ENCODE measurements at regions not wholly inside any gene's neighbourhood (a gene's known extent, or its start where the extent isn't known, plus 50 kb on each side); places are given as distances from the start of the nearest gene placed in this dataset.
A peak's percentile ranks its signal among the peaks of the same experiment; 100 is the strongest.

DNA sequence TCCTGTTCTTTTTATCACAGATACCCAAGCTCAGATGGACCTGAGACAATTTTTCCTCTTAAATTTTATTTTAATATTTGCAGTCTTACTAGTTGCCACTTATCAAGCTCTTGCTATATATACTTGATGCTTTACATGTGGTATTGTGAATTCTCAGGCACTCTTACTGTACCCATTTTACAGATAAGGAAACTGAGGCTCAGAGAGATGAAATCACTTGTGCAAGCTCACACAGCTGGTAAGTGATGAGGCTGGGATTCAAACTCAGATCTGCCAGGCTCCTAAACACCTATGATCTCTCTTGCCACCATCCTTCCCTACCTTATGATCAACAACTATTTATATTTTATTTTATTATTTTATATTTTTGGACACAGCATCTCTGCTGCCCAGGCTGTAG is 133.0 kb upstream of the LHX5 start:
- Histone ChIP-seq H3K36me3 (ENCODE audit: insufficient read depth, low read length, poor library complexity, severe bottlenecking) (no peaks in the 10 kb centered on the region), H3K4me1 (ENCODE audit: insufficient read depth, low read length, poor library complexity, severe bottlenecking) (no peaks in the 10 kb centered on the region), H3K27me3 (replicated peaks; ENCODE audit: insufficient read depth, low read depth, low read length, poor library complexity) (peaks cover 14% of the 10 kb centered on the region), H3K4me3 (ENCODE audit: low read depth, low read length, poor library complexity, severe bottlenecking) (no peak overlapping the region), H3K27ac (ENCODE audit: low read depth, low read length, poor library complexity, severe bottlenecking) (no peak overlapping the region), H3K9me3 (ENCODE audit: low read depth, low read length, poor library complexity, severe bottlenecking) (no peaks in the 10 kb centered on the region)
- no peak for DNase-seq (ENCODE audit: low spot score)
- TF ChIP-seq EZH2 (IDR thresholded peaks at IDR 0.05; ENCODE audit: borderline replicate concordance, low read depth, low read length, poor library complexity, severe bottlenecking), result no peak
- TF ChIP-seq, protein P1, sequence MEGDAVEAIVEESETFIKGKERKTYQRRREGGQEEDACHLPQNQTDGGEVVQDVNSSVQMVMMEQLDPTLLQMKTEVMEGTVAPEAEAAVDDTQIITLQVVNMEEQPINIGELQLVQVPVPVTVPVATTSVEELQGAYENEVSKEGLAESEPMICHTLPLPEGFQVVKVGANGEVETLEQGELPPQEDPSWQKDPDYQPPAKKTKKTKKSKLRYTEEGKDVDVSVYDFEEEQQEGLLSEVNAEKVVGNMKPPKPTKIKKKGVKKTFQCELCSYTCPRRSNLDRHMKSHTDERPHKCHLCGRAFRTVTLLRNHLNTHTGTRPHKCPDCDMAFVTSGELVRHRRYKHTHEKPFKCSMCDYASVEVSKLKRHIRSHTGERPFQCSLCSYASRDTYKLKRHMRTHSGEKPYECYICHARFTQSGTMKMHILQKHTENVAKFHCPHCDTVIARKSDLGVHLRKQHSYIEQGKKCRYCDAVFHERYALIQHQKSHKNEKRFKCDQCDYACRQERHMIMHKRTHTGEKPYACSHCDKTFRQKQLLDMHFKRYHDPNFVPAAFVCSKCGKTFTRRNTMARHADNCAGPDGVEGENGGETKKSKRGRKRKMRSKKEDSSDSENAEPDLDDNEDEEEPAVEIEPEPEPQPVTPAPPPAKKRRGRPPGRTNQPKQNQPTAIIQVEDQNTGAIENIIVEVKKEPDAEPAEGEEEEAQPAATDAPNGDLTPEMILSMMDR (conservative IDR thresholded peaks at IDR 0.05; ENCODE audit: low read depth, low read length), result no peak
- intact Hi-C loops (cut with micrococcal nuclease; ENCODE audit: unreplicated experiment), result no loop called here
- ChIA-PET CTCF (no interaction called here), POLR2A (ENCODE audit: low non-redundant PET) (no interaction called here)
- BruUV-seq (replicated peaks), result no TSS peak

GRCh38 chr12:113601656-113602263 is 130.1 kb upstream of the LHX5 start:
- no peak overlapping the region for H3K27ac ChIP-seq (ENCODE audit: low read depth, low read length, poor library complexity, severe bottlenecking)
- H3K36me3 ChIP-seq (ENCODE audit: insufficient read depth, low read length, poor library complexity, severe bottlenecking), result no peaks in the 10 kb centered on the region
- no peak overlapping the region for H3K4me3 ChIP-seq (ENCODE audit: low read depth, low read length, poor library complexity, severe bottlenecking)
- intact Hi-C loops (cut with micrococcal nuclease; ENCODE audit: unreplicated experiment), result no loop called here
- no peaks in the 10 kb centered on the region for H3K4me1 ChIP-seq (ENCODE audit: insufficient read depth, low read length, poor library complexity, severe bottlenecking)
- ChIA-PET POLR2A (ENCODE audit: low non-redundant PET) (no interaction called here), CTCF (no interaction called here)
- peak; percentile 18 for DNase-seq (ENCODE audit: low spot score)
- TF ChIP-seq, protein P1 (conservative IDR thresholded peaks at IDR 0.05; ENCODE audit: low read depth, low read length), result no peak
- no peak for TF ChIP-seq EZH2 (IDR thresholded peaks at IDR 0.05; ENCODE audit: borderline replicate concordance, low read depth, low read length, poor library complexity, severe bottlenecking)
- H3K9me3 ChIP-seq (ENCODE audit: low read depth, low read length, poor library complexity, severe bottlenecking), result no peaks in the 10 kb centered on the region
- no TSS peak for BruUV-seq (replicated peaks)
- peaks cover 25% of the 10 kb centered on the region for H3K27me3 ChIP-seq (replicated peaks; ENCODE audit: insufficient read depth, low read depth, low read length, poor library complexity)

- H3K27ac ChIP-seq (ENCODE audit: low read depth, low read length, poor library complexity, severe bottlenecking), result no peak overlapping the region
- intact Hi-C loops (cut with micrococcal nuclease; ENCODE audit: unreplicated experiment), result no loop called here
- no TSS peak for BruUV-seq (replicated peaks)
- POLR2A ChIA-PET (ENCODE audit: low non-redundant PET), result no interaction called here
- TF ChIP-seq EZH2 (IDR thresholded peaks at IDR 0.05; ENCODE audit: borderline replicate concordance, low read depth, low read length, poor library complexity, severe bottlenecking), result no peak
- TF ChIP-seq, protein P1 (conservative IDR thresholded peaks at IDR 0.05; ENCODE audit: low read depth, low read length), result no peak
- no peaks in the 10 kb centered on the region for H3K4me1 ChIP-seq (ENCODE audit: insufficient read depth, low read length, poor library complexity, severe bottlenecking)
- no peak overlapping the region for H3K4me3 ChIP-seq (ENCODE audit: low read depth, low read length, poor library complexity, severe bottlenecking)
- no peak for DNase-seq (ENCODE audit: low spot score)
- CTCF ChIA-PET, result no interaction called here
- no peaks in the 10 kb centered on the region for H3K36me3 ChIP-seq (ENCODE audit: insufficient read depth, low read length, poor library complexity, severe bottlenecking)
- H3K9me3 ChIP-seq (ENCODE audit: low read depth, low read length, poor library complexity, severe bottlenecking), result no peaks in the 10 kb centered on the region
- peaks cover 25% of the 10 kb centered on the region for H3K27me3 ChIP-seq (replicated peaks; ENCODE audit: insufficient read depth, low read depth, low read length, poor library complexity)
These were observed 127.2 kb upstream of the LHX5 start for GRCh38 chr12:113598815-113599406.

Measured in A673 (cell line).